CD14-positive monocyte (primary cell): ENCODE measurements at regions not wholly inside any gene's neighbourhood (a gene's known extent, or its start where the extent isn't known, plus 50 kb on each side); places are given as distances from the start of the nearest gene placed in this dataset.

Experiments
- DNase-seq, 3 donors: peaks; one replicate each; pipeline ENCODE4 v3.0.0-alpha.2; 2011 to 2022
- H2AFZ ChIP-seq: 2 replicates; pipeline ENCODE4 v1.6.0; 2012; ENCODE audit warnings: mild to moderate bottlenecking, low read depth, low read length, inconsistent platforms; ENCODE audit not compliant: insufficient read depth, poor library complexity, severe bottlenecking
- H3K27ac ChIP-seq, 2 donors: 1 replicate in 1 of 2; 2 replicates in 1 of 2; pipeline ENCODE4 v1.5.1; 2012 to 2013; ENCODE audit warnings: low read length in 2 of 2, control low read depth in 1 of 2, inconsistent platforms in 1 of 2, low read depth in 1 of 2, mild to moderate bottlenecking in 1 of 2
- H3K27me3 ChIP-seq, 2 donors: one replicate each; pipeline versions ENCODE4 v1.6.0 to v1.6.1; 2011 to 2013; ENCODE audit warnings: low read length in 2 of 2; ENCODE audit not compliant: control insufficient read depth in 2 of 2, insufficient read depth in 2 of 2
- H3K36me3 ChIP-seq, 2 donors: replicated peaks in 1 of 2; 1 replicate in 1 of 2; 2 replicates in 1 of 2; pipeline versions ENCODE4 v1.5.1 to v1.6.1; 2012 to 2013; ENCODE audit warnings: low read length in 2 of 2, control low read depth in 1 of 2, inconsistent platforms in 1 of 2, mild to moderate bottlenecking in 1 of 2; ENCODE audit not compliant: insufficient read depth in 2 of 2, control insufficient read depth in 1 of 2
- H3K4me1 ChIP-seq, 2 donors: 1 replicate in 1 of 2; 2 replicates in 1 of 2; pipeline versions ENCODE4 v1.5.1 to v1.6.1; 2012 to 2013; ENCODE audit warnings: low read length in 2 of 2, control low read depth in 1 of 2, inconsistent platforms in 1 of 2, mild to moderate bottlenecking in 1 of 2, moderate library complexity in 1 of 2; ENCODE audit not compliant: insufficient read depth in 2 of 2, control insufficient read depth in 1 of 2
- H3K4me2 ChIP-seq: replicated peaks from 2 replicates; pipeline ENCODE3; 2012; ENCODE audit warnings: low read length, moderate library complexity, mild to moderate bottlenecking; ENCODE audit not compliant: poor library complexity, severe bottlenecking; ENCODE audit errors: extremely low read depth
- H3K4me3 ChIP-seq, 3 experiments: fragments of 200-600 bp in 1 of 3; sonication (generic) in 1 of 3; replicated peaks in 1 of 3; 1 replicate in 2 of 3; 2 replicates in 1 of 3; pipeline ENCODE4 v1.5.1; 2011 to 2013; ENCODE audit warnings: low read length in 3 of 3, mild to moderate bottlenecking in 3 of 3, control low read depth in 2 of 3, low read depth in 2 of 3, inconsistent platforms in 1 of 3, moderate library complexity in 1 of 3
- H3K79me2 ChIP-seq: 2 replicates; pipeline ENCODE4 v1.6.0; 2012; ENCODE audit warnings: mild to moderate bottlenecking, control low read depth, inconsistent platforms, low read length, moderate library complexity; ENCODE audit not compliant: insufficient read depth
- H3K9ac ChIP-seq: 2 replicates; pipeline ENCODE4 v1.6.0; 2017; ENCODE audit warnings: low read length, mild to moderate bottlenecking; ENCODE audit not compliant: insufficient read depth, poor library complexity, severe bottlenecking
- H3K9me3 ChIP-seq, 2 donors: replicated peaks in 1 of 2; 1 replicate in 1 of 2; 2 replicates in 1 of 2; pipeline versions ENCODE4 v1.5.1 to v1.6.1; 2012 to 2013; ENCODE audit warnings: low read length in 2 of 2, control low read depth in 1 of 2; ENCODE audit not compliant: control insufficient read depth in 1 of 2, insufficient read depth in 1 of 2
- H4K20me1 ChIP-seq: 2 replicates; pipeline ENCODE4 v1.6.0; 2012; ENCODE audit warnings: mild to moderate bottlenecking, low read length, control low read depth, moderate library complexity; ENCODE audit not compliant: insufficient read depth
- H3K27ac Mint-ChIP-seq, 7 donors: one replicate each; pipeline ENCODE4 v1.8.0; 2020; ENCODE audit warnings: mild to moderate bottlenecking in 7 of 7, mixed read lengths in 7 of 7, moderate library complexity in 6 of 7, inconsistent platforms in 2 of 7
- H3K27me3 Mint-ChIP-seq, 3 donors: one replicate each; pipeline ENCODE4 v1.8.0; 2021 to 2022; ENCODE audit warnings: low read depth in 3 of 3, mild to moderate bottlenecking in 3 of 3, mixed read lengths in 3 of 3, moderate library complexity in 3 of 3, inconsistent platforms in 1 of 3
- H3K36me3 Mint-ChIP-seq, 2 donors: one replicate each; pipeline ENCODE4 v1.8.0; 2020; ENCODE audit warnings: mixed read lengths in 2 of 2, inconsistent platforms in 1 of 2, mild to moderate bottlenecking in 1 of 2
- H3K4me1 Mint-ChIP-seq: one replicate; pipeline ENCODE4 v1.8.0; 2020; ENCODE audit warnings: mild to moderate bottlenecking, mixed read lengths
- H3K4me3 Mint-ChIP-seq, 2 donors: one replicate each; pipeline ENCODE4 v1.8.0; 2020; ENCODE audit warnings: mild to moderate bottlenecking in 2 of 2, mixed read lengths in 2 of 2, moderate library complexity in 1 of 2
- H3K9me3 Mint-ChIP-seq, 7 donors: one replicate each; pipeline ENCODE4 v1.8.0; 2020 to 2022; ENCODE audit warnings: mixed read lengths in 7 of 7, mild to moderate bottlenecking in 6 of 7, moderate library complexity in 6 of 7, inconsistent platforms in 2 of 7
- WGBS: methylation state at CpG from one replicate; pipeline ENCODE4 v1.1.5; 2013; ENCODE audit warnings: missing lambda C conversion rate; ENCODE audit not compliant: insufficient coverage; 5-methylcytosine and 5-hydroxymethylcytosine counted together
- intact Hi-C, 2 donors: fragments of 100-400 bp; cut with micrococcal nuclease; formaldehyde crosslinking; loops; one replicate each; pipeline versions ENCODE4 v1.15.0 to v1.15.1; 2023
- TF ChIP-seq, protein P1 (sequence below): fragments of 200-600 bp; IDR thresholded peaks from one replicate; pipeline ENCODE4 v1.8.0; 2022; ENCODE audit warnings: antibody characterized with exemption, mild to moderate bottlenecking

GRCh38 chr18:30705943-30706342, 336.6 kb downstream of the DSC3 start:
- Mint-ChIP-seq H3K9me3 (peaks cover 0 to 3% (median 0%) of the 10 kb centered on the region in 7 donors), H3K4me1 (no peaks in the 10 kb centered on the region), H3K4me3 (no peak overlapping the region), H3K36me3 (no peaks in the 10 kb centered on the region), H3K27ac (no peak overlapping the region), H3K27me3 (no peaks in the 10 kb centered on the region)
- no peak overlapping the region for H2AFZ ChIP-seq
- no peak overlapping the region for H3K27ac ChIP-seq
- intact Hi-C loops = no loop called here
- TF ChIP-seq, protein P1, sequence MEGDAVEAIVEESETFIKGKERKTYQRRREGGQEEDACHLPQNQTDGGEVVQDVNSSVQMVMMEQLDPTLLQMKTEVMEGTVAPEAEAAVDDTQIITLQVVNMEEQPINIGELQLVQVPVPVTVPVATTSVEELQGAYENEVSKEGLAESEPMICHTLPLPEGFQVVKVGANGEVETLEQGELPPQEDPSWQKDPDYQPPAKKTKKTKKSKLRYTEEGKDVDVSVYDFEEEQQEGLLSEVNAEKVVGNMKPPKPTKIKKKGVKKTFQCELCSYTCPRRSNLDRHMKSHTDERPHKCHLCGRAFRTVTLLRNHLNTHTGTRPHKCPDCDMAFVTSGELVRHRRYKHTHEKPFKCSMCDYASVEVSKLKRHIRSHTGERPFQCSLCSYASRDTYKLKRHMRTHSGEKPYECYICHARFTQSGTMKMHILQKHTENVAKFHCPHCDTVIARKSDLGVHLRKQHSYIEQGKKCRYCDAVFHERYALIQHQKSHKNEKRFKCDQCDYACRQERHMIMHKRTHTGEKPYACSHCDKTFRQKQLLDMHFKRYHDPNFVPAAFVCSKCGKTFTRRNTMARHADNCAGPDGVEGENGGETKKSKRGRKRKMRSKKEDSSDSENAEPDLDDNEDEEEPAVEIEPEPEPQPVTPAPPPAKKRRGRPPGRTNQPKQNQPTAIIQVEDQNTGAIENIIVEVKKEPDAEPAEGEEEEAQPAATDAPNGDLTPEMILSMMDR = no peak
- no peaks in the 10 kb centered on the region for H3K79me2 ChIP-seq
- H3K4me2 ChIP-seq = no peak overlapping the region
- no peaks in the 10 kb centered on the region for H3K4me1 ChIP-seq
- no peaks in the 10 kb centered on the region for H3K36me3 ChIP-seq
- H3K9me3 ChIP-seq = no peaks in the 10 kb centered on the region
- no CpG with 5 or more reads among the region's 4 CpGs for WGBS
- no peak for DNase-seq
- H4K20me1 ChIP-seq = no peaks in the 10 kb centered on the region
- no peak overlapping the region for H3K4me3 ChIP-seq
- H3K9ac ChIP-seq = no peak overlapping the region
- H3K27me3 ChIP-seq = no peaks in the 10 kb centered on the region

DNA sequence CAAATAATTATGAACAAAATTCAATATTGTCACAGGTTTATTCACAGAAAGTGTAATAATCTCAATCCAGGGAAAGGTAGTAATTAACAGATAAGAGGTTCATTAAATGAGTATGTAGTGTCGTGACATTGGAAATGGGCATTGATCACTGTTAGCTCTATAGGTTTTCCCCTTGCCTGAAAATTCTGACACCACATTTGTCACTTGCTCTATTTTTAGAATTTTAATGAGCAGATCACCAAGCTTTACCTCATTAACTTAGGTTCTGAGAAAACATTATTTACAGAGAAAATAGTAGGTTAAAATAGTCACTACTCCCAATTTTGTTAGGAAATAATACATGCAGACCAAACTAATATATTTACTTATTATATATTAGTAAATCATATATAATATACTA, 344.0 kb downstream of the DSC3 start:
- no peaks in the 10 kb centered on the region for H3K36me3 ChIP-seq
- Mint-ChIP-seq H3K27me3 (no peaks in the 10 kb centered on the region), H3K4me3 (no peak overlapping the region), H3K27ac (no peak overlapping the region), H3K9me3 (peaks cover 0 to 11% (median 2%) of the 10 kb centered on the region in 7 donors), H3K4me1 (no peaks in the 10 kb centered on the region), H3K36me3 (no peaks in the 10 kb centered on the region)
- peaks cover 4 to 6% of the 10 kb centered on the region in 2 donors for H3K9me3 ChIP-seq
- H3K4me2 ChIP-seq = no peak overlapping the region
- H3K4me3 ChIP-seq = no peak overlapping the region
- H3K4me1 ChIP-seq = no peaks in the 10 kb centered on the region
- H4K20me1 ChIP-seq = no peaks in the 10 kb centered on the region
- WGBS = no CpG with 5 or more reads among the region's 1 CpG
- H2AFZ ChIP-seq = no peak overlapping the region
- no peaks in the 10 kb centered on the region for H3K79me2 ChIP-seq
- no peak overlapping the region for H3K9ac ChIP-seq
- no peak for DNase-seq
- H3K27ac ChIP-seq = no peak overlapping the region
- intact Hi-C loops = no loop called here
- TF ChIP-seq, protein P1 = no peak
- H3K27me3 ChIP-seq = no peaks in the 10 kb centered on the region
